Heart right ventricle (tissue), 16 donors: ENCODE measurements at regions not wholly inside any gene's neighbourhood (a gene's known extent, or its start where the extent isn't known, plus 50 kb on each side); places are given as distances from the start of the nearest gene placed in this dataset.

Experiments
- ATAC-seq, 8 donors: fragments of 200-7000 bp; cut with Tn5 transposase; one replicate each; pipeline ENCODE4 v1.9.1; 2020; ENCODE audit warnings: mild to moderate bottlenecking in 8 of 8, moderate library complexity in 8 of 8, moderate number of reproducible peaks in 1 of 8
- DNase-seq, 2 donors: peaks; one replicate each; pipeline ENCODE4 v3.0.0-alpha.2; 2020
- H3K27ac ChIP-seq, 10 donors: fragments of 200-600 bp; sonication (generic) in 2 of 10; one replicate each; pipeline versions ENCODE4 v1.5.0 to v1.8.0; 2020 to 2022; ENCODE audit warnings: mild to moderate bottlenecking in 3 of 10
- H3K27me3 ChIP-seq, 7 donors: fragments of 200-600 bp; one replicate each; pipeline ENCODE4 v1.8.0; 2021 to 2022; ENCODE audit warnings: mild to moderate bottlenecking in 2 of 7
- H3K36me3 ChIP-seq, 9 donors: fragments of 200-600 bp; sonication (generic) in 1 of 9; one replicate each; pipeline versions ENCODE4 v1.5.0 to v1.8.0; 2020 to 2022; ENCODE audit warnings: mild to moderate bottlenecking in 2 of 9
- H3K4me1 ChIP-seq, 9 donors: fragments of 200-600 bp; sonication (generic) in 1 of 9; one replicate each; pipeline versions ENCODE4 v1.5.0 to v1.8.0; 2020 to 2022; ENCODE audit warnings: mild to moderate bottlenecking in 4 of 9
- H3K4me3 ChIP-seq, 10 donors: fragments of 200-600 bp; sonication (generic) in 2 of 10; one replicate each; pipeline versions ENCODE4 v1.5.0 to v1.8.0; 2020 to 2022; ENCODE audit warnings: mild to moderate bottlenecking in 7 of 10, moderate library complexity in 2 of 10
- H3K9me3 ChIP-seq, 11 donors: fragments of 200-600 bp in 10 of 11; sonication (generic) in 2 of 11; one replicate each; pipeline versions ENCODE4 v1.5.0 to v1.8.0; 2013 to 2022; ENCODE audit warnings: mild to moderate bottlenecking in 2 of 11, control low read depth in 1 of 11, moderate library complexity in 1 of 11
- WGBS, 2 donors: extraction: QIAGEN DNeasy Blood & Tissue Kit; methylation state at CpG; one replicate each; pipeline ENCODE4 v1.1.7; 2013; ENCODE audit warnings: inconsistent platforms in 1 of 2; 5-methylcytosine and 5-hydroxymethylcytosine counted together
- intact Hi-C, 10 donors: fragments of 100-400 bp; cut with DNase I; formaldehyde crosslinking; loops; one replicate each; pipeline versions ENCODE4 v1.11.1 to v1.14.2; 2022
- TF ChIP-seq, protein P1 (sequence below), 9 donors: fragments of 200-600 bp; sonication (generic) in 2 of 9; IDR thresholded peaks; one replicate each; pipeline versions ENCODE4 v1.5.0 to v1.8.0; 2021 to 2022; ENCODE audit warnings: antibody characterized with exemption in 9 of 9, mild to moderate bottlenecking in 5 of 9, moderate library complexity in 1 of 9
- donor health status: Arrhythmogenic right ventricular cardiomyopathy.
- donor health status: ischemic (EF 13 %, LVEDD 7.1; RV severe dilation, severe dysfunction).
- donor health status: healthy with polysubstance abuse.
- donor health status: DM: no; HTN: yes; CAD: no.
- donor health status: DM: no; HTN: no; CAD: no.
- donor health status: ischemic (EF 25% LVEDD 6.9; RV normal size, moderate dysfunction).
- donor health status: ischemic (EF 25% LVEDD 5.7; RV mildly dilated, moderate dysfunction).
- donor health status: healthy.
- donor health status: DM: yes; HTN: yes; CAD: no.
- donor health status: Ischemic cardiomyopathy.
- donor health status: ischemic (EF 35%, LVEDD 5.7; RV mildly dilated, moderate dysfunction).
- donor health status: nonischemic (EF 11% LVEDD 7.7; RV severe dilation, severe dysfunction).
- donor health status: DM: yes; HTN: yes; CAD: no.
- donor health status: PGD.
- donor health status: ischemic (EF 29% LVEDD 5.4; RV normal size, mild dysfunction).
- donor health status: nonischemic (EF 23%, LVEDD 6.1; RV moderate dilation, normal function).

DNA sequence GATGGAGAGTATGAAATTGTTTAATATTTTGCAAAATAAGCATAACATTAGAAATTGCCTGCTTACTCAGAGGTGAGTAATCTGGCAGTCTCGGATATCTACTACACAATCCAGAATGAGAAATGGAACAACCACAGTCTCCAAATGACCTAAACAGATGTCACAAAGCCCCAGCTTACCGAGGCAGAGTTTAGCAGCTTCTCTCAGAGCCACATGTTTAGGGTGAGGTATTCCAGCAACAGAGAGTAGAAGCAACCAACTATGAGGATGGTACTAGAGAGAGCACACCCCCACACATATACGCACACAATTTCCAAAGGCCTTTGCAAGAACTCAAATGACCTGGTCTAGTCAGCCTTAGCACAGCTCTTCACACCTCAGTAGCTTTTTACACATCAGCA is 122.7 kb upstream of the LPAR1 start:
- 66 to 72% methylated on average over 3 of the region's 3 CpGs for WGBS, 2 donors
- Histone ChIP-seq H3K9me3 (no peaks in the 10 kb centered on the region), H3K27ac (no peak overlapping the region), H3K4me1 (peaks cover 0 to 22% (median 0%) of the 10 kb centered on the region in 9 donors), H3K4me3 (no peak overlapping the region), H3K36me3 (no peaks in the 10 kb centered on the region), H3K27me3 (no peaks in the 10 kb centered on the region)
- ATAC-seq = peak in 3 of 8 donors; percentile 34 to 81 (median 56)
- intact Hi-C loops = loop anchor here in 1 of 10 donors (5.0 kb wide), 1 partner anchor 136 kb away; no protein-coding TSS in a partner anchor
- TF ChIP-seq, protein P1, sequence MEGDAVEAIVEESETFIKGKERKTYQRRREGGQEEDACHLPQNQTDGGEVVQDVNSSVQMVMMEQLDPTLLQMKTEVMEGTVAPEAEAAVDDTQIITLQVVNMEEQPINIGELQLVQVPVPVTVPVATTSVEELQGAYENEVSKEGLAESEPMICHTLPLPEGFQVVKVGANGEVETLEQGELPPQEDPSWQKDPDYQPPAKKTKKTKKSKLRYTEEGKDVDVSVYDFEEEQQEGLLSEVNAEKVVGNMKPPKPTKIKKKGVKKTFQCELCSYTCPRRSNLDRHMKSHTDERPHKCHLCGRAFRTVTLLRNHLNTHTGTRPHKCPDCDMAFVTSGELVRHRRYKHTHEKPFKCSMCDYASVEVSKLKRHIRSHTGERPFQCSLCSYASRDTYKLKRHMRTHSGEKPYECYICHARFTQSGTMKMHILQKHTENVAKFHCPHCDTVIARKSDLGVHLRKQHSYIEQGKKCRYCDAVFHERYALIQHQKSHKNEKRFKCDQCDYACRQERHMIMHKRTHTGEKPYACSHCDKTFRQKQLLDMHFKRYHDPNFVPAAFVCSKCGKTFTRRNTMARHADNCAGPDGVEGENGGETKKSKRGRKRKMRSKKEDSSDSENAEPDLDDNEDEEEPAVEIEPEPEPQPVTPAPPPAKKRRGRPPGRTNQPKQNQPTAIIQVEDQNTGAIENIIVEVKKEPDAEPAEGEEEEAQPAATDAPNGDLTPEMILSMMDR (IDR thresholded peaks at IDR 0.05) = no peak
- no peak for DNase-seq

DNA sequence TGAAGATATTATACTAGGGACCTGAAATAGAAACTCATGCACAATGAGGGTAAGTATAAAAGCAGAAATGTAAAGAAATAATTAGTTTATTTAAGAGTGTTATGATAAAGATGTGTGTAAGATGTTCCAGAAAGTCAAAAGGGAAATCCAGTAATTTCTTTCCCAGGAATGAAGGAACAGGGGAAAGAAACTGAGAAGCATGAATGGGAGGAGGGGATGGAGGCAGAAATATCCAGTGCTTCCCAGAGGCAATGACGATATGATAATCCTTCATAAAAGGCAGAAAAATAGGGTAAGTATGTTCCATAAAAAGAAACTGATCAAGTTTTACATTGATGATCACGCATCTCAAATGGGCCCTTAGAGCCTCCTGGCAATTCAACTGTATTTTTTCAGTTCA is 120.7 kb upstream of the LPAR1 start:
- intact Hi-C loops = no loop called here
- TF ChIP-seq, protein P1 (IDR thresholded peaks at IDR 0.05) = no peak
- Histone ChIP-seq H3K36me3 (no peaks in the 10 kb centered on the region), H3K4me1 (peaks cover 0 to 12% (median 0%) of the 10 kb centered on the region in 9 donors), H3K27ac (peak overlapping the region in 1 of 10 donors; percentile 19), H3K27me3 (no peaks in the 10 kb centered on the region), H3K4me3 (no peak overlapping the region), H3K9me3 (no peaks in the 10 kb centered on the region)
- DNase-seq (no peak), ATAC-seq (no peak)
- WGBS, 2 donors = 84 to 86% methylated on average over 2 of the region's 2 CpGs

- Histone ChIP-seq H3K27ac (peak overlapping the region in 1 of 10 donors; percentile 19), H3K27me3 (no peaks in the 10 kb centered on the region), H3K9me3 (no peaks in the 10 kb centered on the region), H3K4me1 (peaks cover 0 to 6% (median 0%) of the 10 kb centered on the region in 9 donors), H3K36me3 (no peaks in the 10 kb centered on the region), H3K4me3 (no peak overlapping the region)
- no peak for ATAC-seq
- intact Hi-C loops = no loop called here
- no peak for DNase-seq
- TF ChIP-seq, protein P1 (IDR thresholded peaks at IDR 0.05) = no peak
- WGBS, 2 donors = 66 to 73% methylated on average over 1 of the region's 1 CpG
Measured at GRCh38 chr9:111158363-111158762, 120.1 kb upstream of the LPAR1 start.

DNA sequence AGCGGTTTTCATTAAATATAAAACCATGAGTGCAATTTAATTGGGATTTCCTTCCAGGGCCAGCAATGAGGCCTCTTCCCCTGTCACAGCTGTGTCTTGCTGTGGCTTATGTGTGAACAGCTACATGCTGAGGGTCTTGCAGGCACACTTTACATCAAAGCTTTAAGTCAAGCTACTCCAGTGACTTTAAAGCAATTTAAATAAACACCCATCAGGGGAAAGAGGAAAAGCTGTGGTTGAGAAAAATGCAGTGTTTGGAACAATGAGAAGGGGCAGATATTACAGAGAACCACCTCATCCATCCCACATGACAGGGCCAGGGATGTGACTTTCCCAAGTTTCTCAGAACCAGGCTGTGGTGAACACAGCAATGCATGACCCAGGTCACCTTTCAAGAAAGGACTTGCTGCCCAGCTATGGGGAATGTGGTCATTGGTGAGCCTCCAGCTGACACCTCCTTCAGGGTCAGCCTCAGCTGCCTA is 115.9 kb upstream of the LPAR1 start:
- no peak overlapping the region for H3K27ac ChIP-seq
- whole genome bisulfite sequencing, 2 donors = 77 to 78% methylated on average over 1 of the region's 1 CpG
- H3K4me1 ChIP-seq = peaks cover 0 to 15% (median 0%) of the 10 kb centered on the region in 9 donors
- ATAC-seq (no peak), DNase-seq (no peak)
- no peak overlapping the region for H3K4me3 ChIP-seq
- no peaks in the 10 kb centered on the region for H3K27me3 ChIP-seq
- intact Hi-C loops = no loop called here
- TF ChIP-seq, protein P1 (IDR thresholded peaks at IDR 0.05) = no peak
- no peaks in the 10 kb centered on the region for H3K36me3 ChIP-seq
- no peaks in the 10 kb centered on the region for H3K9me3 ChIP-seq
